HCT116 (cell line): ENCODE measurements at regions not wholly inside any gene's neighbourhood (a gene's known extent, or its start where the extent isn't known, plus 50 kb on each side); places are given as distances from the start of the nearest gene placed in this dataset.

Experiments used
- ATAC-seq: fragments of 200-7000 bp; cut with Tn5 transposase; 2 replicates; pipeline ENCODE4 v1.9.1; 2020; ENCODE audit warnings: mild to moderate bottlenecking, moderate library complexity
- BruUV-seq: library from RNA; stranded (reverse); fragments of 400-500 nt; replicated peaks from 2 replicates; lab custom pipeline; 2021; lab: Mats Ljungman, UMichigan
- CTCF ChIA-PET: fragments of 300-600 bp; sonication (Branson Sonifier 250); formaldehyde crosslinking; loops from one replicate; lab custom pipeline; 2021; ENCODE audit warnings: antibody characterized with exemption; lab: Charles Lee
- POLR2A ChIA-PET: fragments of 300-600, 350-600 bp; sonication (Branson Sonifier 250); formaldehyde crosslinking; loops from one replicate; lab custom pipeline; 2021; ENCODE audit warnings: antibody characterized with exemption; lab: Charles Lee
- RAD21 ChIA-PET, 2 experiments: fragments of 300-600 bp; sonication (Branson Sonifier 250); formaldehyde crosslinking; loops; one replicate each; lab custom pipeline; 2023; ENCODE audit warnings: low total read pairs in 2 of 2; ENCODE audit not compliant: uncharacterized antibody in 2 of 2, unreplicated experiment in 2 of 2, low non-redundant PET in 1 of 2; lab: Charles Lee
- DNase-seq: peaks from one replicate; pipeline ENCODE4 v3.0.0-alpha.2; 2010; ENCODE audit warnings: low read depth, low spot score
- H2AFZ ChIP-seq: fragments of 200-600 bp; shearing (Covaris generic), sonication (generic); 2 replicates; pipeline ENCODE4 v1.6.1; 2017; ENCODE audit warnings: low read depth, mixed run types, mixed read lengths, antibody characterized with exemption, low read length; ENCODE audit not compliant: poor library complexity, severe bottlenecking
- H3K27ac ChIP-seq: 2 replicates; pipeline ENCODE4 v1.5.1; 2012; ENCODE audit warnings: low read depth, low read length
- H3K27me3 ChIP-seq: fragments of 200-600 bp; sonication (generic); 2 replicates; pipeline ENCODE4 v1.6.1; 2016; ENCODE audit warnings: mixed run types, low read length, mixed read lengths; ENCODE audit not compliant: insufficient read depth
- H3K36me3 ChIP-seq, 2 experiments: fragments of 200-500 bp in 1 of 2; fragments of 200-600 bp in 1 of 2; sonication (Bioruptor generic) in 1 of 2; sonication (generic) in 1 of 2; 2 replicates each; pipeline versions ENCODE4 v1.5.1 to v1.6.1; 2014 to 2016; ENCODE audit warnings: low read length in 2 of 2, inconsistent platforms in 1 of 2, mixed read lengths in 1 of 2, mixed run types in 1 of 2; ENCODE audit not compliant: insufficient read depth in 2 of 2, control insufficient read depth in 1 of 2
- H3K4me1 ChIP-seq, 2 experiments: fragments of 200-600 bp in 1 of 2; sonication (generic) in 1 of 2; 2 replicates each; pipeline versions ENCODE4 v1.5.1 to v1.6.1; 2012 to 2017; ENCODE audit warnings: low read length in 2 of 2, inconsistent platforms in 1 of 2, mild to moderate bottlenecking in 1 of 2, mixed read lengths in 1 of 2, mixed run types in 1 of 2, moderate library complexity in 1 of 2; ENCODE audit not compliant: insufficient read depth in 2 of 2, control insufficient read depth in 1 of 2
- H3K4me2 ChIP-seq: fragments of 200-600 bp; sonication (generic); 2 replicates; pipeline ENCODE4 v1.6.1; 2017; ENCODE audit warnings: mixed run types, low read length, mixed read lengths
- H3K4me3 ChIP-seq, 2 experiments: fragments of 200-600 bp in 1 of 2; sonication (generic) in 1 of 2; replicated peaks in 1 of 2; 2 replicates each; pipeline ENCODE4 v1.5.1; 2011 to 2016; ENCODE audit warnings: low read length in 2 of 2, control low read depth in 1 of 2, low read depth in 1 of 2, mild to moderate bottlenecking in 1 of 2, mixed read lengths in 1 of 2, mixed run types in 1 of 2
- H3K79me2 ChIP-seq: fragments of 200-600 bp; sonication (generic); 2 replicates; pipeline ENCODE4 v1.6.1; 2017; ENCODE audit warnings: mild to moderate bottlenecking, mixed run types, low read length, moderate library complexity, mixed read lengths; ENCODE audit not compliant: insufficient read depth
- H3K9ac ChIP-seq: fragments of 200-600 bp; sonication (generic); 2 replicates; pipeline ENCODE4 v1.6.1; 2016; ENCODE audit warnings: low read length, mixed read lengths
- H3K9me2 ChIP-seq: fragments of 200-600 bp; sonication (generic), shearing (Covaris generic); 2 replicates; pipeline ENCODE4 v1.6.1; 2017; ENCODE audit warnings: mixed run types, mild to moderate bottlenecking, moderate library complexity; ENCODE audit not compliant: insufficient read depth
- H3K9me3 ChIP-seq, 2 experiments: fragments of 200-500 bp in 1 of 2; fragments of 200-600 bp in 1 of 2; sonication (Bioruptor generic) in 1 of 2; sonication (generic) in 1 of 2; 2 replicates each; pipeline ENCODE4 v1.6.1; 2014 to 2017; ENCODE audit warnings: low read length in 2 of 2, mixed read lengths in 2 of 2, inconsistent platforms in 1 of 2, low read depth in 1 of 2, mild to moderate bottlenecking in 1 of 2, mixed run types in 1 of 2, moderate library complexity in 1 of 2; ENCODE audit not compliant: control insufficient read depth in 1 of 2, insufficient read depth in 1 of 2
- H4K20me1 ChIP-seq: fragments of 200-600 bp; sonication (generic), shearing (Covaris generic); 2 replicates; pipeline ENCODE4 v1.6.1; 2017; ENCODE audit warnings: mixed run types, mild to moderate bottlenecking, moderate library complexity; ENCODE audit not compliant: insufficient read depth
- CBX3 ChIP-seq: IDR thresholded peaks from 2 replicates; pipeline ENCODE4 v1.6.1; 2012; ENCODE audit warnings: low read depth
- CEBPB ChIP-seq: IDR thresholded peaks from 2 replicates; pipeline ENCODE4 v1.6.1; 2012; ENCODE audit warnings: low read depth
- ELF1 ChIP-seq: IDR thresholded peaks from 2 replicates; pipeline ENCODE4 v1.6.1; 2012; ENCODE audit warnings: low read depth, borderline replicate concordance
- EZH2 ChIP-seq: fragments of 200-600 bp; sonication (generic); IDR thresholded peaks from 2 replicates; pipeline ENCODE4 v1.6.1; 2017; ENCODE audit warnings: antibody characterized with exemption, mixed run types
- EZH2phosphoT487 ChIP-seq: fragments of 200-600 bp; IDR thresholded peaks from 2 replicates; pipeline ENCODE4 v1.6.1; 2018; ENCODE audit warnings: antibody characterized with exemption, borderline replicate concordance
- FOSL1 ChIP-seq: IDR thresholded peaks from 2 replicates; pipeline ENCODE4 v1.6.1; 2012; ENCODE audit warnings: low read depth
- JUND ChIP-seq: IDR thresholded peaks from 2 replicates; pipeline ENCODE4 v1.6.1; 2012
- POLR2A ChIP-seq: IDR thresholded peaks from 2 replicates; pipeline ENCODE4 v1.7.0; 2011; ENCODE audit warnings: borderline replicate concordance; ENCODE audit not compliant: insufficient read depth, insufficient read length; ENCODE audit errors: extremely low read depth
- POLR2AphosphoS5 ChIP-seq: IDR thresholded peaks from 2 replicates; pipeline ENCODE4 v1.6.1; 2011; ENCODE audit warnings: mild to moderate bottlenecking, low read depth, low read length, moderate library complexity
- RAD21 ChIP-seq: IDR thresholded peaks from 2 replicates; pipeline ENCODE4 v1.6.1; 2012; ENCODE audit warnings: low read depth, mild to moderate bottlenecking
- SIN3A ChIP-seq: IDR thresholded peaks from 2 replicates; pipeline ENCODE4 v1.6.1; 2012; ENCODE audit warnings: low read depth
- SP1 ChIP-seq: IDR thresholded peaks from 2 replicates; pipeline ENCODE4 v1.6.1; 2012; ENCODE audit warnings: low read depth
- SRF ChIP-seq: IDR thresholded peaks from 2 replicates; pipeline ENCODE4 v1.6.1; 2012; ENCODE audit warnings: low read depth
- YY1 ChIP-seq: IDR thresholded peaks from 2 replicates; pipeline ENCODE4 v1.6.1; 2011; ENCODE audit warnings: low read length, low read depth, moderate library complexity, mild to moderate bottlenecking; ENCODE audit not compliant: insufficient replicate concordance; ENCODE audit errors: extremely low read depth
- ZFX ChIP-seq: fragments of 450-650 bp; IDR thresholded peaks from 2 replicates; pipeline ENCODE4 v1.6.1; 2017
- ZNF274 ChIP-seq: fragments of 200-500 bp; sonication (Bioruptor generic); IDR thresholded peaks from 2 replicates; pipeline ENCODE4 v1.6.1; 2014; ENCODE audit warnings: mild to moderate bottlenecking, low read depth, low read length, inconsistent platforms
- intact Hi-C: fragments of 100-400 bp; cut with micrococcal nuclease; formaldehyde crosslinking; loops from 2 replicates; pipeline ENCODE4 v1.10.0; 2022
- TF ChIP-seq, protein P1 (sequence below), 3 experiments: fragments of 200-600 bp in 1 of 3; sonication (generic) in 1 of 3; IDR thresholded peaks in 2 of 3; conservative IDR thresholded peaks in 1 of 3; 2 replicates each; pipeline ENCODE4 v1.5.1; 2012 to 2017; ENCODE audit warnings: low read depth in 2 of 3, low read length in 2 of 3, antibody characterized with exemption in 1 of 3, borderline replicate concordance in 1 of 3, control low read depth in 1 of 3, mild to moderate bottlenecking in 1 of 3, mixed read lengths in 1 of 3, mixed run types in 1 of 3, moderate library complexity in 1 of 3; ENCODE audit not compliant: insufficient read depth in 1 of 3
- TF ChIP-seq, protein P2 (sequence below): IDR thresholded peaks from 2 replicates; pipeline ENCODE4 v1.6.1; 2012

DNA sequence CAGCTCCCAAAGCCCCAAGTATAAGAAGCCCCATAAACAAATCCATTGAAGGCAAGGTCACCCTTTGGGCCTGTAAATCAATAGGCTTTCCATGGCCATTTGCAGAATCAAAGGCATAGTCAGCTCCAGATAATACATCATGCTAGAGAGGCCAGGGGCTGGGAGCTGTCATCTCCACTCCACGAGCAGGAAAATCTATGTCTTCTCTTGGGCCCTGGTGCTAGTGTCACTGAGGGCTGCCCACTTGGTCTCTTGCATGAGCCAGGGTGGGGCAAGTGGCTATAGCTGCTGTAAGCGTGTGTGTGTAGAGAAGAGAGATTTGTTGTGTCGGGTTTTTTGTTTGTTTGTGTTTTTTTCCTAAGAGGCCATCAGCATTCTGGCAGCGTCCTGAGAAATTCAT is 90.0 kb upstream of the ZNF618 start:
- intact Hi-C loops, result no loop called here
- POLR2A ChIA-PET, result no interaction called here
- H3K9me2 ChIP-seq, result no peaks in the 10 kb centered on the region
- H3K4me2 ChIP-seq, result no peak overlapping the region
- H3K36me3 ChIP-seq, result no peaks in the 10 kb centered on the region
- H3K4me3 ChIP-seq, result no peak overlapping the region
- no peak for DNase-seq
- no peak for TF ChIP-seq CBX3
- TF ChIP-seq POLR2A, result no peak
- TF ChIP-seq, all 23 proteins: peak for 0
- H3K27me3 ChIP-seq, result 0 out of 2 replicates have a peak, but pooled peaks cover 4% of the 10 kb centered on the region
- H2AFZ ChIP-seq, result no peak overlapping the region
- BruUV-seq, result no TSS peak
- peaks cover 0 to 2% of the 10 kb centered on the region in 2 experiments; a peak in 1 of 4 replicates for H3K9me3 ChIP-seq
- ChIA-PET RAD21 (no interaction called here), CTCF (no interaction called here)
- no peak overlapping the region for H3K9ac ChIP-seq
- H3K27ac ChIP-seq, result no peak overlapping the region
- no peaks in the 10 kb centered on the region for H3K79me2 ChIP-seq
- no peaks in the 10 kb centered on the region for H4K20me1 ChIP-seq
- H3K4me1 ChIP-seq, result no peaks in the 10 kb centered on the region
- no peak for ATAC-seq

DNA sequence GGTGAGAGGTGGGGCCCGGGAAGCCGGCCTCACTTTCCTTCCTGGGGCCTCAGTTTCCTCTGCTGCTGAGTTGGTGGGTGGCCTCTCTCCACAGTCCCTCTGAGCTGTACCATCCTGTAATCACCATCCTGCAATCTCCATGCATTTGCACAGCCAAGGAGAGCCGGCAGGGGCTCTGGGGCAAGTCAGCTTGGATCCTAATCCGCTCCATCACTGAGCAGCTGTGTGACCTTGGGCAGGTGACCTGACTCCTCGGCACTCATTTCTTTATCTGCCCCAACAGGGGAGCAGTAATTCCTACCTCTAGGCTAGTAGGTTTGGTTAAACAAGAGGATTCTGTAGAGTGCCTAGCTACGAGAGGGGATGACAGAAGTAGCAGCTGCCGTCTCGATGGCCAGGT is 88.2 kb upstream of the ZNF618 start:
- ATAC-seq, result no peak
- CTCF ChIA-PET, result no interaction called here
- H3K4me2 ChIP-seq, result no peak overlapping the region
- TF ChIP-seq SP1 (no peak), ZNF274 (no peak), EZH2phosphoT487 (no peak), EZH2 (no peak), YY1 (no peak), CEBPB (no peak), POLR2A (no peak), RAD21 (no peak), ELF1 (no peak), FOSL1 (no peak), POLR2AphosphoS5 (no peak), ZFX (no peak), SRF (no peak), JUND (no peak), SIN3A (no peak)
- TF ChIP-seq, protein P1, sequence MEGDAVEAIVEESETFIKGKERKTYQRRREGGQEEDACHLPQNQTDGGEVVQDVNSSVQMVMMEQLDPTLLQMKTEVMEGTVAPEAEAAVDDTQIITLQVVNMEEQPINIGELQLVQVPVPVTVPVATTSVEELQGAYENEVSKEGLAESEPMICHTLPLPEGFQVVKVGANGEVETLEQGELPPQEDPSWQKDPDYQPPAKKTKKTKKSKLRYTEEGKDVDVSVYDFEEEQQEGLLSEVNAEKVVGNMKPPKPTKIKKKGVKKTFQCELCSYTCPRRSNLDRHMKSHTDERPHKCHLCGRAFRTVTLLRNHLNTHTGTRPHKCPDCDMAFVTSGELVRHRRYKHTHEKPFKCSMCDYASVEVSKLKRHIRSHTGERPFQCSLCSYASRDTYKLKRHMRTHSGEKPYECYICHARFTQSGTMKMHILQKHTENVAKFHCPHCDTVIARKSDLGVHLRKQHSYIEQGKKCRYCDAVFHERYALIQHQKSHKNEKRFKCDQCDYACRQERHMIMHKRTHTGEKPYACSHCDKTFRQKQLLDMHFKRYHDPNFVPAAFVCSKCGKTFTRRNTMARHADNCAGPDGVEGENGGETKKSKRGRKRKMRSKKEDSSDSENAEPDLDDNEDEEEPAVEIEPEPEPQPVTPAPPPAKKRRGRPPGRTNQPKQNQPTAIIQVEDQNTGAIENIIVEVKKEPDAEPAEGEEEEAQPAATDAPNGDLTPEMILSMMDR (IDR thresholded peaks at IDR 0.05 in 2 of 3, conservative IDR thresholded peaks at IDR 0.05 in 1 of 3; ENCODE audit: borderline replicate concordance in 1 of 3, insufficient read depth in 1 of 3, low read depth in 2 of 3, low read length in 2 of 3), result no peak
- TF ChIP-seq, protein P2, sequence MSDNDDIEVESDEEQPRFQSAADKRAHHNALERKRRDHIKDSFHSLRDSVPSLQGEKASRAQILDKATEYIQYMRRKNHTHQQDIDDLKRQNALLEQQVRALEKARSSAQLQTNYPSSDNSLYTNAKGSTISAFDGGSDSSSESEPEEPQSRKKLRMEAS, result no peak

More for the DNA sequence above, 88.2 kb upstream of the ZNF618 start:
- H4K20me1 ChIP-seq, result no peaks in the 10 kb centered on the region
- intact Hi-C loops, result no loop called here
- H3K9ac ChIP-seq, result no peak overlapping the region
- ChIA-PET POLR2A (no interaction called here), RAD21 (no interaction called here)
- no peaks in the 10 kb centered on the region for H3K4me1 ChIP-seq
- no peak for DNase-seq
- H3K27me3 ChIP-seq, result 0 out of 2 replicates have a peak, but pooled peaks cover 4% of the 10 kb centered on the region
- no peaks in the 10 kb centered on the region for H3K36me3 ChIP-seq
- H3K79me2 ChIP-seq, result no peaks in the 10 kb centered on the region
- no peaks in the 10 kb centered on the region for H3K9me2 ChIP-seq
- peaks cover 0 to 6% of the 10 kb centered on the region in 2 experiments; a peak in 1 of 4 replicates for H3K9me3 ChIP-seq
- no TSS peak for BruUV-seq
- no peak overlapping the region for H3K4me3 ChIP-seq
- H2AFZ ChIP-seq, result no peak overlapping the region
- H3K27ac ChIP-seq, result no peak overlapping the region
